NCI-H146 treated with DMSO at 0.1 percent for 48 hours (cell line): ENCODE measurements at regions not wholly inside any gene's neighbourhood (a gene's known extent, or its start where the extent isn't known, plus 50 kb on each side); places are given as distances from the start of the nearest gene placed in this dataset.

Source experiments
- DNase-seq: peaks from one replicate; lab custom pipeline; 2025; ENCODE audit not compliant: unreplicated experiment; lab: John Stamatoyannopoulos, UW

- peak; percentile 34 for DNase-seq
Measured at GRCh38 chr12:58131986-58132755, 190.8 kb downstream of the ATP23 start.

GRCh38 chr12:58138424-58138823 is 197.1 kb downstream of the ATP23 start:
- DNase-seq = no peak

GRCh38 chr12:58139894-58140293 is 198.5 kb downstream of the ATP23 start:
- no peak for DNase-seq

DNA sequence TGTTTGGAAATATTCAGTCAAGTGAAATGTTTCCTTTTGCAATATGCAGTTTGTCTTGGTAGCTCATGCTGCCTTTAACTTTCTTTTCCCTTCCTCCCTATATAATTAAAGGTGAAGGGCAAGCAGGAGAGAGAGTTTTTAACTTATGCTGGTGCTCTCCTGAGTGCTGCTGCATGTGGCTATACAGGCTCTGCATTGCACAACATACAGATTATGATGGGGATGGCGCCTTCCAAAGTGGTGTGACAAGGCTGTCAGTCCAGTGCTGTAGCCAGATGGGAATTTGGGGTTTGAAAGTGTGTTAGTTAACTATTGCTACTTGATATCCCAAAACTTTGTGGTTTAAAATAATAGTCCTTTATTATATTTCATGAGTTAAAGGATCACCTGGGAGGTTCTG is 199.0 kb downstream of the ATP23 start:
- no peak for DNase-seq

DNA sequence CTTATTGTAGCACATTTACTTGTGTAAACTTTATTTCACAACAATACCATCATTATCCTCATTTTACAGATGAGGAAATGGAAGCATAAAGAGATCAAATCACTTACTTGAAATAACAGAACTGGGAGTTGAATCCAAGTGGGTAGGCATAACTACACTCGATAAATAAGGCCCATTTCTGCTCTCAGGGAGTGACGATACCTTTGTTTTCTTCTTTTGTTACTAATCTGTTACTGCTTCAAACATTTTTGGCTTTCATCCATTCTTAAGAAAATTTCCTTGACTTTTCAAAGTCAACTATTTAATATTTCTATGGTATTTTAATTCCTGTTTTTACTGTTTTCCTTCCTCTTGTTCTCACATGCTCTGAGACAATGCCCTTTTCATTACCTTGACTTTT is 201.6 kb downstream of the ATP23 start:
- no peak for DNase-seq

- no peak for DNase-seq
Measured at GRCh38 chr12:58143498-58143995, 202.2 kb downstream of the ATP23 start.

- DNase-seq = no peak
Measured at GRCh38 chr12:58148405-58148804, 207.0 kb downstream of the ATP23 start.

DNA sequence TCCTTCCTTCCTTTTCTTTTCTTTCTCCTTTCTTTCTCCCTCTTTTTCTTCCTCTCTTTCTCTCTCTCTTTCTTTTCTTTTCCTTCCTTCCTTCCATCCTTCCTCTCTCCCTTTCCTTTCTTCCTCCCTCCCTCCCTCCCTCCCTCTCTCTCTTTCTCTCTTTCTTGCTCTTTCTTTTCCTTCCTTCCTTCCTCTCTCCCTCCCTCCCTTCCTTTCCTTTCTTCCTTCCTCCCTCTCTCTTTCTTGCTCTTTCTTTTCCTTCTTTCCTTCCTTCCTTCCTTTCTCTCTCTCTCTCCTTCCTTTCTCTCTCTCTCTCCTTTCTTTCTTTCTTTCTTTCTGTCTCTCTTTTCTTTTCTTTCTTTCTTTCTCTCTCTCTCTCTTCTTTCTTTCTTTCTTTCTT is 207.6 kb downstream of the ATP23 start:
- no peak for DNase-seq

- no peak for DNase-seq
Measured at GRCh38 chr12:58154359-58154758, 213.0 kb downstream of the ATP23 start.

DNA sequence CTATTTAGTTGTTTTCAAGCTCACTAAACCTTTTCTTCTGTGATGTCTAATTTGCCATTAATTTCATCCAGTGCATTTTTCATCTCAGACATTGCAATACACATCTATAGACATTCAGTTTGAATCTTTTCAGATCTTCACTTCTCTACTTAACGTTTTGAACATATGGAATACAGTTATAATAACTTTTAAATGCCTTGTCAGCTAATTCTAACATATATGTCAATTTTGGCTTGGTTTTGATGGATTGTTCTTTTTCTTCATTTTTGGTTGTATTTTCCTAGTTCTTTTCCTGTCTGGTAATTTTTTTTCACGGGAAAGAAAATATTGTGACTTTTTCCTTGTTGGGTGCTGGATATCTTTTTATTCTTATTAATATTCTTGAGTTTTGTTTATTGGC is 215.3 kb downstream of the ATP23 start:
- DNase-seq = no peak

GRCh38 chr12:58159941-58160340 is 218.6 kb downstream of the ATP23 start:
- DNase-seq = no peak

GRCh38 chr12:58161773-58162172 is 220.4 kb downstream of the ATP23 start:
- no peak for DNase-seq

- no peak for DNase-seq
Measured at GRCh38 chr12:58163021-58163420, 221.7 kb downstream of the ATP23 start.

DNA sequence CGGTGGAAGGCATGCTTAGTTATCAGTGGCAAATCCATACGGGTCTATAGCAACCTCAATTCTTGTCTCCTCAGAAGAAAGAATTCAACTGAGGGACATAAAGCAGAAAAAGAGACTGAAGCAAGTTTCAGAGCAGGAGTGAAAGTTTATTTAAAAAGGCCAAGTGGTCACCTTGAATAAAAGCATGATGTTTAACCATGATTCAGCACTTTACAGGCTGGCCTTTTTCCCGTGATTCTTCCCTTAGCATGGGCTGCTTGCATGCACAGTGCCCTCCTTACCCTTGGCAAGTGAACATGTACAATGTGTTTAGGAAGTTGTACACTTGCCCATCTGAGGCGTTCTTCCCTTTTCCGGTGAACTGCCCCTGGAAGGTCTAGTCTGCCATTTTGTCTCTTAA is 225.3 kb downstream of the ATP23 start:
- no peak for DNase-seq

GRCh38 chr12:58167622-58168021 is 226.3 kb downstream of the ATP23 start:
- no peak for DNase-seq

GRCh38 chr12:58169826-58170225 is 228.5 kb downstream of the ATP23 start:
- no peak for DNase-seq

GRCh38 chr12:58171914-58172313 is 230.5 kb downstream of the ATP23 start:
- no peak for DNase-seq

- DNase-seq = no peak
Measured at GRCh38 chr12:58172433-58173073, 231.2 kb downstream of the ATP23 start.

DNA sequence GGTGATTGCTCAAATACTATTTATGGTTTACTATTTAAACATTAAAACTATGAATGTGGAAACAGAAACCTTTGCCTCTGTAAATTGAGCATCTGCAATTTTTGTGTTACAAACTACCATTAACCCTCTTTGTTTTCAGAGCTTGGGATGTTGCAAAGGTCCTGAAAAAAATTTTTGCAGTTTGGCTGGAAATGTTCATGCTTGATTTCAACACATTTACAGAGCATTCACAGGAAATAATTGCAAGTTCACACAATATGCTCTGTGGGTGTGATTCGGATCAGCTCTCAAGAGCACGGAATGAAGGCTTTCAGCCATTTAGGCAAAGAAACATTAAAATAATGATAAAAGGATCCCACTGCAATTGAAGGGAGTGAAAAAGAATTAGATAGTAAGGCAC is 232.9 kb downstream of the ATP23 start:
- DNase-seq = no peak

GRCh38 chr12:58176296-58176869 is 235.0 kb downstream of the ATP23 start:
- peak; percentile 15 for DNase-seq

GRCh38 chr12:58177366-58177765 is 236.0 kb downstream of the ATP23 start:
- no peak for DNase-seq

- DNase-seq = no peak
Measured at GRCh38 chr12:58184212-58184611, 242.8 kb downstream of the ATP23 start.
